ENCODE measurements at regions not wholly inside any gene's neighbourhood (a gene's known extent, or its start where the extent isn't known, plus 50 kb on each side); places are given as distances from the start of the nearest gene placed in this dataset.
"Not testable (repeated sequence)": the region's sequence is repeated elsewhere in the genome, so short reads cannot be mapped to it uniquely, and the experiment has no call there.

DNA sequence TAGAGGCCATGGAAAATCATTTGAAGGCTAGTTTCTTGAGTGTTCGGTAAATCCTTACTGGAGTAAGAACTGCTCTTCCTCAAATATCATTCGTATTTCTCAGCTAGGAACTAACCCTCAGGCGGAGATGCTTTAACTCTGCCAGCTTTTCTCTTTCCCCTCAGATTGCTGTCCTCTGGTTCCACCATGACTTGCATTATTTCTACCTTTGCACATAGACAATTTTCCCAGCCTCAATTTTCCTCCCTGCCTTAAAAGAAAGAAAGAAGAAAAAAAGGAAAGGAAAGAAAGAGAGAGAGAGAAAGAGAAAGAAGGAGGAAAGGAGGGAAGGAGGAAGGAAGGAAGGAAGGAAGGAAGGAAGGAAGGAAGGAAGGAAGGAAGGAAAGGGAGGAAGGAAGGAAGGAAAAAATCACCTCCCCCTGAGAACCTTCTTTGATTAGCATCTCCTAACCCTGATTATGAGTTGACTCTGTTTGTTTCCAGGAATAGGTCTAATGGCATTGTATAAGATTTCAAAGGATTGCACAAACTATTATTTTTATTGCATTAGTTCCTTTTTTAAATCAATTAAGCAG is 123.3 kb upstream of the FAM204A start:
- DNase-seq: no peak

DNA sequence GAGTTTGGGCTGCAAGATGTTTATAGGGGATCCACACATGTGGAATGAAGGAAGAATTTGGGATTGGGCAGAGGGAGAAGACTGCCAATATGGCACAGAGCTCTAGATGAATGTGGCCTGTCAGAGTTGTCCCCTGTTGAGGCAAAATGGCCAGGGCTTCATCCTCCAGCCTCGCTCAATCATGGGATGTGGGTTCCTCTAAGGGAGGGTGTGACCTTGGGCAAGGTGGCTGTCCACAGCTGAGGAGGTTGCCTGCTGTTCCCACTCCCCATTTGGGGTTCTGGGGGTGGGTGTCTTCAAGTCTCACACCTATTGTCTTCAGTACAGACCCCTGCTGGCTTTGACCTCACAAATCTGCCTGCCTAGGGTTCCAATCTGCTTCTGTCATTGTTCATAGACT is 121.6 kb upstream of the FAM204A start:
- no peak for DNase-seq

DNA sequence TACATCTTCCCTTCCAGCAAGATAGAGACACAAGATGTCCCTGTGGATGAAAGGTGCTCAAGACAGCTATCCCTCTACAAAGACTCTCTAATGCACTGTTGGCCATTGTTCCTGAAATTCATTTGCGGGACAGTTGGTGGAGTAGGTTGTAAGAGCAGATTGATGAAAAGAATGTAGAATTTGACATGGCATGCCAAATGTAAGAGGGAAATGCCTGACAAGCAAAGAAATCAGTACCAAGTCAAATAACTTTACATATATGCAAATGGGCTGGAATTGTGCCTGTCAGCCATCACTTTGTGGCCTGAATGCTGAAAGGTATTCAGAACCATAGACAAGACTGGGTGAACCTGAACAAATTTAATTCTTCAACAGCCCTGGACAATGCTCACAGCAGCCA is 120.3 kb upstream of the FAM204A start:
- DNase-seq: no peak

DNA sequence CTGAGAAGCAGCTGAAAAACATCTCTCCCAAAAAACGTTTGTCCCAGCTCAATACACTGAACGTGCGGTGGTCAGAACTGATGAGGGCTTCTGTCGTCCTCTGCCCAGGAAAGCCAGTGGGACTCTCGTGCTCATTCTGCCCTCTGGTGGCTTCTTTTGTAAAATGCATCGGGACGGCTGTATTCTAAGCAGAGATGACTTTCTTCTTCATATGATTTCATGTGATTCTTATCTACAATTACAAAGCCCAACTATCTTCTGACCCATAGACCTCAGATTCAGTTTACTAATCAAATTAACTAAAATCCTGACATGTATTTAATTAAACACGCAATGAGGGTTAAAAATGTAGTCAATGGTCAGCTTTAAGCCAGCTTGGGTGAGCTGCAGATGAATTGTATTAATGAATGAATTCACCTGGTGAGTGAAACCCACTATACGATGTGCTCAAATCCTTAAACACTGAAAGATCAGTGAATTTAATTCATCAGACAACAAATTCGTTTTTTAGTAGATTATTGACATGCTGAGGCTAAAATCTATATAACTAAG is 117.6 kb upstream of the FAM204A start:
- DNase-seq: peak in 8 of 14 donors; percentile 7 to 38 (median 18)

DNA sequence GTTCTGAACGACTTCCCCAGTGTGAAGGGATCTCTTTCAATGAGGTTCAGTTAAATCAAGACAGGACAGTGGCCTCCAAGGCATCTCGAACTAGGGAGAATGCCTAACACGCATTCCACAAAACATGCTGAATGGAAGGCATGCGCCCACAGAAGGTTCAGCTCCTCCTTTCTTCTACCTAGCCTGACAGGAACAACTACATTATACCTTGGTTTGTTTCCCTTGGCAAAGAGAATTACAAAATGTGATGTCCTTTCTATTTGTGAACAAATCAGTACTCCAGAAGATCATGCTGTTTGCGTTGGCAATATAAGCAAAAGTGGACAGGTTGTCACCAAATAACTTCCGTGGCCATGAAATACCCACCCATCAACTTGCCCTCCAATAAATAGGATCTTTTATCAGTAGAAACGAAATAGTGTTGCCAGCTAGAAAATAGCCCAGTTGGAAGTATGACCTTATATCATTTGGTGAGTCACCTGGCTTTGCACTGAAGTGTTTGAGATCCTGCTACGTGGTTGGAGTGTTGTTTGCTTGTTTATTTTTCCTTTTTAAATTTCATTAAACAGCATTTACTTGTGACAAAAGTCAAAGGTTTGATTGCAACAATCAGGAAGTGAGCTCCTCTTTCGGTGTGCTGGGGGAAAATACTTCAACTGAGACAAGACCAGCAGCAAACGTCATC is 117.0 kb upstream of the FAM204A start:
- DNase-seq: no peak

DNA sequence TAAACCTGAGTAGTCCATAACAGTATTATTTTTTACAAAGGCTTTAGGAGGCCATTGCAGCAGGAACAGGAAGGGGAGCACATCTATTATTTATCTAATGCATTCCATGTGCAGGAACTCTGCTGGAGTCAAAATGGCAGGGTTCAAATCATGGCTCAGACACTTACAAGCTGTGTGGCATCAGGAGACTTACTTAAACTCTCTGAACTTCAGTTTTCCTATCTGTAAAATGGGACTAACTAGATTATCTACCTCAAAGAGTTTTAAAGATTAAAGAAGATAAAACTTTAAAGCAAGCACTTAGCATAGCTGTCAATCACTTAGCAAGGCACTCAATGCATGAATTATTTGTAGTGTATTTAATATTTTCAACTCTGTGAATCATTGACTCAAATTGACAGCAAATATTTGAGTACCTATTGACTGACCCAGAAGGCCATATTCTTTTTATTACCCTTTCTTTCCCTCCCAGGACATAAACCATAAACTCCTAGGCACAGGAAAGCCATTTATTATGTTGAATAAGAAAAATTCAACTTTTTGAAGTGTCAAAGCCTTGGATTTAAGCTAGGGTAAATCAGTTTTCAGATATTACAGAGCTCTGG is 115.8 kb upstream of the FAM204A start:
- DNase-seq: no peak

DNA sequence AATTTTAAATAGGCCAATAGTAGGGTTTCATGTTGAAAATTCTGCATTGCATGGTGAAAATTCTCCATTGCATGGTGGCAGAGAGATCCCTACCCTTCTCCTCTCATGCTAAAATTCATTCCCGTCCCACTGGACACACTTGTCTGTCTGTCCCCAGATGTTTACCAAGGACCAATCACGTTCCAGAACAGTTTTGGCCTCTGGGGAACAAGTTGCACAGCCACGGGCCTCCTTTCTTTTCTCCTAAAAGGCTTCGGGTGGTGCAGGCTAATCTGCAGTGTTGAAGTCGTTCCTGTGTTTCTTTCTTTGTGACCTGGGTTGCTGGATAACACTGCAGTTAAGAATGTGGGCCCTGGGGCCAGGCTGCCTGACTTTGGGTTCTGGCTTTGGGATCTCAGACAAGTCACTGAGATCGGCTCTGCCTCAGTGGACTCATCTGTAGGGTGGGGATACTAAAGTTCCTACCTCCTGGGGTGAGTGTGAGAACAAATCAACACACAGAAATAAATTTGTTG is 113.1 kb upstream of the FAM204A start:
- no peak for DNase-seq

DNA sequence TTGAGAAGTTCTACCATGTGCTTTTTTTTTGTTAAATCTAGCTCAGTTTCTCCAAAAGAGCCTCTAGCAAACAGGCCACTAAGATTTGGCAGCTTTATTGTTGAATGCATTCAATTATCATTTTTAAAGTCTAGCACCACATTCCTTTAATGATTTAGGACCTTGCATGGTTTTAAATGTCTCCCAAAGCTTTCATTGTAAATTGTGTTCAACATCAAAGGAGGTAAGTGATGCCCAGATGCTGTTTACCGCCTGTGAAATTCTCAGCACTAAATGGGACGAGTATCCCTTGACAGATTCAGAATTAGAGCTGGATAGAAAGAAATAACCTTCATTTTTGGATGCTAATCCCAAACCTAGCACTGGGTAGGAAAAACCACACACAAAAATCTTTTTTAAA is 112.1 kb upstream of the FAM204A start:
- no peak for DNase-seq

GRCh38 chr10:118452098-118452497 is 110.0 kb upstream of the FAM204A start:
- DNase-seq: no peak

DNA sequence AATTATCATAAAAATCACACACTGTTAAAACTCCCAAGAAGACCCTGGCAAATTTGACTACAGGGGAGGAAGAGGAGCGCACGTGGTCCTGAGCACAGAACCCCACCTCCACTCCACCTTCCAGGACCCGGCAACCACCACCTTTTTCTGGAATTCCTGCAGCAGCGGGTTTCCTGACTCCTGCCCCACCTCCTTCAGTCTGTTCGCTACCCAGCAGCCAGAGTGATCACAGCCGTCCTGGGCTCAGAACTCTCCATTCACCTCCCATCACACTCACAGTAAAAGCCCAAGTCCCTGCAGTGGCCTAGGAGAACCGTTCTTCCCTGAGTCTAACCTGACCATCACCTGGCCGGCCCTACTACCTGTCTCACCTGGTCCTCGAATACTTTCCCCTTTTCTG is 107.4 kb upstream of the FAM204A start:
- DNase-seq: no peak

GRCh38 chr10:118448744-118449143 is 106.6 kb upstream of the FAM204A start:
- no peak for DNase-seq

DNA sequence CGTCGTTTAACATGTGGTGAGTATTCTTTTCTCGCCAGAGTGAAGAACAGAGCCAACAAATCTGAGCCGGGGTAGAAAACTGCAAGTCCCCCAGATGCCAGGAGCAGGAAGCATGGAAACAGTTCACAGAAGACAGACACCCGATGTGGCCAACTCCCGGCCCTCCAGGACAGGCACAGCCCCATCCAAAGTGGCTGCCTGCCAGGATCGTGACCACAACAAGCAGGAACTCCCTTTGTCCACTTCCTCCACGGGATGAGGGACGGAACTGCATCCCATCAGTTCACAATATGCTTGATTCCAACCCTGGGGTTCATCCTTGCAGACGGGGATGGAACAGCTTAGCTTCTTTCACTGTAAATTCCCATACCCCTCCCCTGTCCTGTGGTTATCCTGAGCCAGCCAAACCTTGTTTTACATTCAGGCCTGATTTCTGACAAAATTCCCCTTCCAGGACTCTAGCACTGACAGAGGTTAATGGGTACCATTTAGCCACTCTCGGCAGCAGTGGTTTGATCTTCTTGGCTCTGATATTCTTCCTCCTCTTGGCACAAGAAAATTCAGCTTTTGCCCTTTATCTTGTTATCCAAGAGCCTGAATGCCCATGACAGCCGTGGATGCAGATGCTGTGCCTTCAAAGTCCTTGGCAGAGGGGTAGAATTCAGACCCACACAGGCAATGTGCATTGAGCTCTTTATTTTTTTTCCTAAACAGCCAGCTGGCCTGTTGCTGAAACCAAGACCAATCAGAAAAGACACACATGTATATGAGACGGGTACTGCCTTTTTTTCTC is 105.5 kb upstream of the FAM204A start:
- peak in 3 of 14 donors; percentile 1 to 28 (median 5) for DNase-seq

DNA sequence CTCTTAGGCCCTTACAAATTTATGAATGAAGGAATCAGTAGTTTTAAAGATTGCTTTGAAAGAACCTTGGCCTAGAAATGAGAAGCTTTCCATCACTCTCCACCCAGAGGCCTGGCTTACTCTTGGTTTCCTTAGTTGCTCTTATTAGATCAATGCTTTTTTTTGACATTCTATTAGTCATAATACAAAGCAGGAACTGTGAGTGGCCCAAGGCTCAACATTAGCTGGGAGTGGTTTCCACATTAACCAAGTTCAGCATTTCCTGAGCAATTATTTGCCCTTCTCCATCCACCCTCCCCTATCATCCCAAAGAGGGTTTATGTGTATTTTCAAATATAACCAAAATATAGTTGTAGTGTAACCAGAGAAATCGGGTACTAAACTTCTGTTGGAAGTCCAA is 103.4 kb upstream of the FAM204A start:
- DNase-seq: no peak

DNA sequence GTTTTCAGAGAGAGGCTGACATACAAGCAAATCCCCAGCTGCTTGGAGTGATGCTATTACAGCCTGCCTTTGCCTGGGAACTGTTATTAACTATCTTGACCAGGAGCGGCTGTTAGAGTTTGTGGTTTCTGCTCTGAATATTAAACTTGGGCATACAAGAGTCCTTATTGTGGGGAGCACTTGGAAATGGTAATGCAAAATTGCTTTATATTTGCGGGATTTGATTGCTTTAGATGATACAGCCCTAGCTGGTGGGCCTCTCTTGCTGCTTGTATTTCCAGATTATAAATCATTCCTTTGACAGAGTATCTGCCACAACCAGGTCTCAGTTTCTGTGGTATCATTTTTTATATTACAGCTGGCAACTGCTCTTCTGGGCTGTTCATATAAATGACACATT is 101.9 kb upstream of the FAM204A start:
- no peak for DNase-seq

- DNase-seq: no peak
Measured at GRCh38 chr10:118442032-118442431, 99.9 kb upstream of the FAM204A start.

DNA sequence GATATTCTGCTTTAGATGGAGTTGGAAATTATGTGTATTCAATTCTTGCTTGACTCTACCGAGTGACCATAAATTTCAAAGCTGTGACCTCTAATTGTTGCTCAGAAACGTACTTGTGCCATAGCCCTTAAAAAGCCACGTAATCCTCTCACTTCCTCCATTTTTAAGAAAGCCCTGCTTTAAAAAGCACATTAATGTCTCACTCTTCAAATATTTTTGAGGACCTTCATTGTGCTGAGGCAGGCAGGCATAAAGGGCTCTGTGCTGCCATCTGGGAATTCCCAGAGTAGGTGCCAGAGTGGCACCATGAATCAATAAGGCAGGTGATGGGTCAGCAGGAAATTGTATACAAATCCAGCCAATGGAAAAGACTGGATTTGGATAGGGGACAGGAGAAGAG is 97.7 kb upstream of the FAM204A start:
- DNase-seq: no peak

- no peak for DNase-seq
Measured at GRCh38 chr10:118436742-118437141, 94.6 kb upstream of the FAM204A start.

DNA sequence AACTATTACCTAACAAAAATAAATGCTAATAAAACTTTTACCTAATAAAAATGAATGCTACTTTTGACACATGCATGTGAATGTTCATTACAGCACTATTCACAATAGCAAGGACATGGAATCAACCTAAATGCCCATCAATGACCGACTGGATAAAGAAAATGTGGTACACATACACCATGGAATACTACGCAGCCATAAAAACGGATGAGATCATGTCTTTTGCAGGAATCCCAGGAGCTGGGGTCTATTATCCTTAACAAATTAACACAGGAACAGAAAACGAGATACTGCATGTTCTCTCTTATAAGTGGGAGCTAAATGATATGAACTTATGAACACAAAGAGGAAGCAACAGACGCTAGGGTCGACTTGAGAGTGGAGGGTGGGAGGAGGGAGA is 88.1 kb upstream of the FAM204A start:
- DNase-seq: no peak

DNA sequence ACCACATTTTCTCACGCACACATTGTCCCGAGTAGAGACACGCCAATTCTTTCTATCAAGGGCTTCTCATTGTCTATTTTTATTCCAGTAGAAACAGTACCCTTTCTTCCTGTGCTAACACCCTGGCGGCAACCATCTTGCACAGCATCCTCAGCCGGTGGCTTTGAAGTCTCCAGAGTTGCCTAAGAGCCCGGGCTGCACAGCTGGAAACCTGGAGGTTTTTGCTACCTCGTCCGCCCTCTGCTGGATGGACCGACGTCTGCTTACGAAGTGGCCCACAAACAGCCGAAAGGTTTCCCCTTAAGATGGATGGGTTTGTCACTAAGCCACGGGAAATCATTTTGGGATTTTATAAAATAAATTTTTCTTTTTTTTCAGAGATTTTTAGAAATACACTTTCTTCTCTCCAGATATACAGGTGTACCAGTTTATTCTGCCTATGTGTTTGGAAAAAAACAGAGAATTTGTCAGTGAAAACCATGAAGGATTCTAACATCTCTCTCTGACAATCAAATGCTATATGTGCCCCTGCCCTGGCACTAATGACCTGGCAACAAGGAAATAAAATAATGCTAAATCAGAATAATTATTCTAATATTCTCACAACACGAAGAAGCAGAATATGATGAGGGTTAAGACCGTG is 81.8 kb upstream of the FAM204A start:
- DNase-seq: peak in 8 of 14 donors; percentile 5 to 50 (median 18)

GRCh38 chr10:118422241-118422640 is 80.1 kb upstream of the FAM204A start:
- DNase-seq: no peak

GRCh38 chr10:118420049-118420448 is 77.9 kb upstream of the FAM204A start:
- DNase-seq: not testable (repeated sequence)

DNA sequence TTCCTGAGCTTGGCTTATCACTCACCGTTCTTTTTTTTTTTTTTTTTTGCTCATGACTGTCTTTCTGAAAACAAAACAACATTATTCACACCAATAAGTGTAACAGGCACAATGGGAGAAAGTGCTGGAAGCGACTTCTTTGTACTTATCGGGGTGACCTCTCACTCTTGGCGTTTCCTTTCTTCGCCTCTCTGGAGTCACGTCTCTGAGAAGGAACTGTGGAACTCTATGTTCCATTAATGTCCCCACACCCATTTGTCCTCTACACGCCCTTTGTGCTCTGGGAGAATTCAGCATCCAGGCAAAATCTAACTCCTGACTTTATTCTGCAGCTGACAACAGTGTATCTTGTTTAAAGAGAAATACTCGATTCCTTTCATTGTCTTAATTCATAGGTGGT is 70.8 kb upstream of the FAM204A start:
- no peak for DNase-seq

Data from C1 segment of cervical spinal cord (tissue), 14 donors.